ENCODE measurements at regions not wholly inside any gene's neighbourhood (a gene's known extent, or its start where the extent isn't known, plus 50 kb on each side); places are given as distances from the start of the nearest gene placed in this dataset.

DNA sequence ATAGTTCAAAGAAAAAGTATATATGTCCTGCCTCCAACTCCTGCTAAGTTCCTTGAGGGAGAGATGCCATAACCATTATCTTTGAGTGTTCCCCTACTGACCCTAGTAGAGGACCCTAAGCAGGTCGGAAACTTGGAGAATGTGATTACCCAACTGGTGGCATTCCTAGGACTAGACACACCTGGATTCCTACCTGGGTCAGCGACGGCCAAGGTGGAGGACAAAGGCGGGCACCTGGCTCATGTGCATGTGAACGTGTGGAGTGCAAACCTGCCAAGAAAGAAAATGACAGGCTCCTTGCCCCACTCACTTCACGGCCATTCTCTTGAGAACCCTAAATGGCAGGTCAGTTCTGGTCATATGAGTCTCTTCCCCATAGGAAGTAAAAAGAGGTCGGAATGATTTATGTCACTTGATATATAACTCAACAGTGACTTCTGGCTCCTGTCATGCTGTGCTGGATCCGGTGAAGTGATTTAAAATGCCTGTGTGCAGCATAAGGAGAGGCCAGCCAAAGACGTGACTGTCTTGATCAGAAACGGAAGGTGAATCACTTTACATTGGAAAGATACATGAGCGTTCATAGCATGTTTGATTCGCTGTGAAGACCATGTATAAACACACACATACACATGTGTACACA, 371.6 kb downstream of the EIPR1 start:
- TF ChIP-seq, protein P1, sequence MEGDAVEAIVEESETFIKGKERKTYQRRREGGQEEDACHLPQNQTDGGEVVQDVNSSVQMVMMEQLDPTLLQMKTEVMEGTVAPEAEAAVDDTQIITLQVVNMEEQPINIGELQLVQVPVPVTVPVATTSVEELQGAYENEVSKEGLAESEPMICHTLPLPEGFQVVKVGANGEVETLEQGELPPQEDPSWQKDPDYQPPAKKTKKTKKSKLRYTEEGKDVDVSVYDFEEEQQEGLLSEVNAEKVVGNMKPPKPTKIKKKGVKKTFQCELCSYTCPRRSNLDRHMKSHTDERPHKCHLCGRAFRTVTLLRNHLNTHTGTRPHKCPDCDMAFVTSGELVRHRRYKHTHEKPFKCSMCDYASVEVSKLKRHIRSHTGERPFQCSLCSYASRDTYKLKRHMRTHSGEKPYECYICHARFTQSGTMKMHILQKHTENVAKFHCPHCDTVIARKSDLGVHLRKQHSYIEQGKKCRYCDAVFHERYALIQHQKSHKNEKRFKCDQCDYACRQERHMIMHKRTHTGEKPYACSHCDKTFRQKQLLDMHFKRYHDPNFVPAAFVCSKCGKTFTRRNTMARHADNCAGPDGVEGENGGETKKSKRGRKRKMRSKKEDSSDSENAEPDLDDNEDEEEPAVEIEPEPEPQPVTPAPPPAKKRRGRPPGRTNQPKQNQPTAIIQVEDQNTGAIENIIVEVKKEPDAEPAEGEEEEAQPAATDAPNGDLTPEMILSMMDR (IDR thresholded peaks at IDR 0.05 in 4 of 5, conservative IDR thresholded peaks at IDR 0.05 in 1 of 5): no peak
- TF ChIP-seq POLR2A (IDR thresholded peaks at IDR 0.05): no peak

Measured in gastrocnemius medialis (tissue), 4 donors.